ENCODE measurements at regions not wholly inside any gene's neighbourhood (a gene's known extent, or its start where the extent isn't known, plus 50 kb on each side); places are given as distances from the start of the nearest gene placed in this dataset.
"Not testable (repeated sequence)": the region's sequence is repeated elsewhere in the genome, so short reads cannot be mapped to it uniquely, and the experiment has no call there.

- no peak for DNase-seq (ENCODE audit: low read depth in 2 of 2)
These were observed 806.7 kb upstream of the PRMT6 start for GRCh38 chr1:106249810-106250209.

GRCh38 chr1:106254748-106255147 is 801.7 kb upstream of the PRMT6 start:
- no peak for DNase-seq (ENCODE audit: low read depth in 2 of 2)

GRCh38 chr1:106266786-106267185 is 789.7 kb upstream of the PRMT6 start:
- no peak for DNase-seq (ENCODE audit: low read depth in 2 of 2)

DNA sequence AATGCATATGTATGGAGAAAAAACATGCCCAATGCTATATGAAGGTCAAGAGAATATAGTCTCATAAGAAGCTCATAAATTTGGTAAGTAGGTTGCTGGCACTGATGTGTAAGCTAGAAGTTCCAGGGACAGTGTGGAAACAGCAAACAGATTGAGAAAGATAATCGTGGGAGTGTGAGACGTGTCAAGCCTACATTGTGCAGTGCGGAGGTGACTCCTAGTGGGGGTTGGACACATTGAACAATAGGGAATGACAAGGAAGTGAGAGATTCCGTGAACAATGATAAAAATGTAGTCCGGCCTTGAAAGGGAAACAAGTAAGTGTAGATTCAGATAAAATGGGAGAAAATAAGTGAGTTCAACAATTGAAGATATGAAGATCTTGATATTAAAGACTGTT is 788.4 kb upstream of the PRMT6 start:
- DNase-seq (ENCODE audit: low read depth in 2 of 2) = no peak

- DNase-seq (ENCODE audit: low read depth in 2 of 2) = peak; percentile 64 to 65
These were observed 779.6 kb upstream of the PRMT6 start for GRCh38 chr1:106276871-106277270.

GRCh38 chr1:106277786-106278185 is 778.7 kb upstream of the PRMT6 start:
- DNase-seq (ENCODE audit: low read depth in 2 of 2) = no peak

DNA sequence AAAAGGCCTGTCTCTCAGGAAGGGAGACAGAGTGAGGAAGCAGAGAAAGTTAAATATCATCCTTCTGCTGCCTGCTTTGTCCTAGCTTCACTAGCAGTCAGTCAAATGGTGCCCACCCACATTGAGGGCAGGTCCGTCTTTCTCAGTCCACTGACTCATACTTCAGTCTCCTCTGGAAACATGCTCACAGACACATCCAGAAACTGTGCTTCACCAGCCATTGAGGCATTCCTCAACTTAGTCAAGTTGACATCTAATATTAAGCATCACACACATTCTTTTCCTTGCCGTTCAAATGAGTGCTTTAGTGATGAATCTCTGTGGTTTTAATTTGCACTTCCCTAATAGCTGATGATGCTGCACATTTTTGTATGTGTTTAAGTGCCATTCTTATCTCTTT is 777.8 kb upstream of the PRMT6 start:
- DNase-seq (ENCODE audit: low read depth in 2 of 2) = peak; percentile 66 to 72

- no peak for DNase-seq (ENCODE audit: low read depth in 2 of 2)
These were observed 767.1 kb upstream of the PRMT6 start for GRCh38 chr1:106289265-106289928.

DNA sequence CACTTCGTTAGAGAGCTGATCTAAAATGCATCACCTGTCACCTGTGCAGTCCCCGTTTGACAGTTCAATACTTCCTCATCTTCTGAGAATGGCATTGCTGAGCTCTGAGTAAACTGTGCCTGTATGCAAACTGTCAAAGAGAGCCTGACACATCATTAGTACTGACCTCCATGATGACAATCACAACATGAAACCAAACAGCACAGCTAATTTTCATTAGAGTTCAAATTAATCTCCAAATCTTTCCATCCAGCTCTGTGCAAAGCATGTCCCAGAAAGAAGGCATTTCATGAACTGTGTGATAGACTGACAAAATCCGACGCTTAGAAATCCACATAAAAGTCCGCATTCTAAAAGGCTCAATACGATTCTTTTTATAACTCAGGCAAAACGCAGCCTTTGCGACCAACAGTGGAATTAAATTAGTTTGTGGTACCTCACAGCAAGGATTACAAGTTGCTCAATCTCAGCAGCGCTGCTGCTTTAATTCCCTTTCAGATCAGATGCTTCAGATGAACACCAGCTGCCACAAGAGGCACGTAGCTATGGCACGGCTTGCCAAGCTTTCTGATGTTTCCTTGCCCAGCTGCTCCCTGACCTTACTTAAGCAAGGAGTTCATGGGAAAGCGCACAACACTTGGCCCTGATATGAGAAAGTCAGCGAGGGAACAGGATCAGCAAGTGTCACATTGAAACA is 765.5 kb upstream of the PRMT6 start:
- no peak for DNase-seq (ENCODE audit: low read depth in 2 of 2)

GRCh38 chr1:106292130-106292529 is 764.3 kb upstream of the PRMT6 start:
- DNase-seq (ENCODE audit: low read depth in 2 of 2) = no peak

DNA sequence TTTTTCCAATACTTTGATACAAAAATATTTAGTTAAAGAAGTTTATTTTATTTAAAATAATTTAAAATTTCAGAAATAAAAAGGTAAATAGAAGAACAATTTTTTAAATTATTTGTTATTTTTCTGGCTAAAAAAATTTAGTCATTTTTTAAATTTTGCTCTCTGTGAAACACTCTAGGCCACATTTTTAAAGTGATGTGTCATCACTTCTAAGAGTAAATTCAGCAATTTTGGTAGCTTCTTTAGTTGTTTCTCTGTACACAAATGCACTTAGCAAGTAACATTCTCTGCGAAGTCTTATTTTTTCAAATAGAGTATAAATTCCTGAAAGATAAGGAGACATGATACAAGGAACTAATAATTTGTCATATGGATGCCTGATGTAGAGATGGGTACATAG is 760.0 kb upstream of the PRMT6 start:
- DNase-seq (ENCODE audit: low read depth in 2 of 2) = no peak

DNA sequence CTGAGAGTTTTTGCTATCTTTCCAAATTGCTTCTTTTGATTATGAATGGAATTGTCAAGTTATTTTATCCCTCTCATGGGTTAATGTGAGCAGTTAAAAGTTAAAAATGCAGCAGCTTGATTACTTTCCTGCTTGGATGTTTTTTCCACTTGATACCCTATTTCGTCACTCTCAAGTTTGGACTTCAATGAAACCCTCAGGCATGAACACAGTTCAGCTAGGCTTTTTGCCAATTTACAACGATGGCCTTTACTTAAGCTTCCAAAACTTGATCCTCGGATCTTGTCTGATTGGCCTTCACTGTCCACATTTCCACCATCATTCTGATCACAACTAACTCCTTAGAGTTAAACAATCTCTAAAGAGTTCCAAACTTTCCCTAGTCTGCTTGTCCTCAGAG is 752.4 kb upstream of the PRMT6 start:
- DNase-seq (ENCODE audit: low read depth in 2 of 2) = no peak

DNA sequence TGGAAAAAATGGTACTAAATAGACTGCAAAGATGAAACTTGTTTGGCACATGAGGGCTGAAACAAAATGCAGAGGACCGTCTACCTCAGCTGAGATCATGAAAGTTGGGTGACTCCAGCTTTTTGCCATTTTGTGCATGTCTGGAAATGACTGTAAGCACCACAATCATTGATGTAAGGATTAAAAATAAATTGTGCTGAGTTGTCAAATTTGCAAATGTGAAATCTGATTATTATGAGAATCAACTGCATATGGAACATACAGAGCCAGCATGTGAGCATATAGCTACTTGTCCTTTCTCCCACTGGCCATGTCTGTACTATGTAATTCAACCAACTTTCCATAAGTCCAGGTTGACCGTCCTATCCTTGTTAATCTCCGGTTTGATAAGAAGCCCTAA is 736.9 kb upstream of the PRMT6 start:
- no peak for DNase-seq (ENCODE audit: low read depth in 2 of 2)

DNA sequence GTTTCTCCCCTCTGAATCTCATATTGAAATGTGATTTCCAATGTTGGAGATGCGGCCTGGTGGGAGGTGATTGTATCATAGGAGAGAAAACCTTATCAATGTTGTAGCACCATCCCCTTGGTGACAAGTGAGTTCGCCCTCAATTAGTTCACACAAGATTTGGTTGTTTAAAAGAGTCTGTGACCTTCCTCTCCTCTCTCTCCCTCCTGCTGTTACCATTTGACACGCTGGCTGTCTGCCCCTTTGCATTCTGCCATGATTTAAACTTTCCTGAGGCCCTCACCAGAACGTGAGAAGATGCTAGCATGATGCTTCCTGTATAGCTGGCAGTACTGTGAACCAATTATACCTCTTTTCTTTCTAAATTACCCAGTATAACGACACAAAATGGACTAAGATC is 730.9 kb upstream of the PRMT6 start:
- DNase-seq (ENCODE audit: low read depth in 2 of 2) = no peak

DNA sequence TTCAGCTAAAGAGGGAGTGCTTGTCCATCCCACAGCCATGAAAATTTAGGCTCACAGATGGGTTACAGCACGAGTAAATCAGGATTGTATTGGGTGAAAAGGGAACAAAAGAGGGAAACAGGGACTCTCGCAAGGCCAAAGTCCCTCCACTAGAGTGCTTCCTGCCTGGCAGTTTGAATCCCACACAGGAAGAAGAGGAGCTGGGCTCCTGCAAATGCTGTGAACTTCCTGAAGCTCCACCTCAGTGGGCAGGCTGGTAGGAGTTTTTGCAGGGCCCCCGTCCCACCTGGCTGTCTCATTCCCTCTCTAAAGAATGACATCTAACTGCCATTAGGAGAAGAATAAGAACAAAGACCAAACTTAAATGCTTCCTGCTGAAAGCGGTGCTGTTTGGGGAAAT is 712.0 kb upstream of the PRMT6 start:
- no peak for DNase-seq (ENCODE audit: low read depth in 2 of 2)

DNA sequence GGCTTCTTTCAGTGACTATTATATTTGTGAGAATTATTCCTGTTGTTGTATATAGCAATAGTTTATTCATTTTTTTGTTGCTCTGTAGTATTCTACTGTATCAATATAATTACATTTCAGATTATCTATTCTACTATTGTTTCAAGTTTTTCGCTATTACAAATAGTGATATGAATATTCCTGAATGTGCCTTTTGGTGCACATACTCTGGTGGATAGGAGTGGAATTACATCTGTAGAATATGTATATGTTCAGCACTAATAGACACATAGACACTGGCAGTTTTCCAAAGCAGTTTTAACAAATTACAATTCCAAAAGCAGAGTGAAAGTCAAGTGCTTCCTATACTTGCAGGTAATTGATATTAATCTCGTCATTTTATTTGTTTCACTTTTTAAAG is 696.2 kb upstream of the PRMT6 start:
- DNase-seq (ENCODE audit: low read depth in 2 of 2) = no peak

DNA sequence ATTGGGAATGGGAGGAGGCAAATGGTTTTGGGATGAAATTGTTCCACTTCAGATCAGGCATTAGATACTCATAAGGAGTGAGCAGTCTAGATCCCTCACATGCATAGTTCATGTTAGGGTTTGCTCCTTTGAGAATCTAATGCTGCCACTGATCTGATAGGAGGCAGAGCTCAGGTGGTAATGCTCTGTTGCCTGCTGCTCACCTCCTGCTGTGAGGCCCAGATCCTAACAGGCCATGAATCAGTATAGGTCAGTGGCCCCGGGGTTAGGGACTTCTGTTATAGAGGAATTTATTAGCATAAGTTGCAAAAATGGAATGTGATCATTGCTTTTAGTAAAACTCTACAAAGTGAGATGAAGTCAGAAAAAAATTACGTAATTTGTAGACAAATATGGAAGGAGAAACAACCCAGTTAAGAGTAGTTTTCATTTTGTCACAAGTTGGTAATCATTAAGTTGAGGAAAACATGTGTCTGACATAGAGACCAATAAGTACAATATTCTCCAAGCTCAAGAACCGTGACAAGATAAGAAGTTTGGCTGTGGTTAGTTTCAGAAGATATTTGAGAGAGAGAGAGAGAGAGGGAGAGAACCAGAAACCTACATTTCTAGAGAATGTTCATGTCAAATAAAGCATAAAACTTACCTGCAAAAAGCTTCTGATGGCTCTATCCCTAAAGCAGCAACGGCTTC is 689.7 kb upstream of the PRMT6 start:
- DNase-seq (ENCODE audit: low read depth in 2 of 2) = no peak

DNA sequence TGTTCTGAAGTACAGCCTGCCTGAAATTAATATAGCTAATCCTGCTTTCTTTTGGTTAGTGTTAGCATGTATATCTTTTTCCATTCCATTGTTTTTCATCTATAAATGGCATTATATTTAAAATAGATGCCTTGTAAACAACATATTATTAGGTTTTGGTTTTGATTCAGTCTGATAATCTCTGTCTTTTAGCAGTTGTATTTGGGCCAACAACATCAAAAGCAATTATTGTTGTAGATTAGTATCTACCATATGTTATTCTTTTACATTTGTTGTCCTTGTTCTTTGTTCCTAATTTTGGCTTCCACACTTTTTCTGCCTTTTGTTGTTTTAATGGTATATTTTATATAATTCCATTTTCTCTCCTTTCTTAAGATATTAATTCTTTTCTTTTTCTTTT is 678.2 kb upstream of the PRMT6 start:
- DNase-seq (ENCODE audit: low read depth in 2 of 2) = no peak

GRCh38 chr1:106380772-106381171 is 675.7 kb upstream of the PRMT6 start:
- DNase-seq (ENCODE audit: low read depth in 2 of 2) = no peak

DNA sequence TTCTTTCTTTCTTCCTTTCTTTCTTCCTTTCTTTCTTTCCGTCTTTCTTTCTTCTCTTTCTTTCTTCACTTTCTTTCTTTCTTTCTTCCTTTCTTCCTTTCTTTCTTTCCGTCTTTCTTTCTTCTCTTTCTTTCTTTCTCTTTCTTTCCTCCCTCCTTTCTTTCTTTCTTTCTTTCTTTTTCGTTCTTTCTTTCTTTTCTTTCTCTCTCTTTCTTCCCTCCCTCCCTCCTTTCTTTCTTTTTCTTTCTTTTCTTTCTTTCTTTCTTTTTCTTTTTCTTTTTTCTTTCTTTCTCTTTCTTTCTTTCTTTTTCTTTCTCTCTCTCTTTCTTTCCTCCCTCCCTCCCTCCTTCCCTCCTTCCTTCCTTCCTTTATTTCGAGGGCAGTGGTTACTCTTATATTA is 667.3 kb upstream of the PRMT6 start:
- DNase-seq (ENCODE audit: low read depth in 2 of 2) = not testable (repeated sequence)

- no peak for DNase-seq (ENCODE audit: low read depth in 2 of 2)
These were observed 663.4 kb upstream of the PRMT6 start for GRCh38 chr1:106393046-106393445.

DNA sequence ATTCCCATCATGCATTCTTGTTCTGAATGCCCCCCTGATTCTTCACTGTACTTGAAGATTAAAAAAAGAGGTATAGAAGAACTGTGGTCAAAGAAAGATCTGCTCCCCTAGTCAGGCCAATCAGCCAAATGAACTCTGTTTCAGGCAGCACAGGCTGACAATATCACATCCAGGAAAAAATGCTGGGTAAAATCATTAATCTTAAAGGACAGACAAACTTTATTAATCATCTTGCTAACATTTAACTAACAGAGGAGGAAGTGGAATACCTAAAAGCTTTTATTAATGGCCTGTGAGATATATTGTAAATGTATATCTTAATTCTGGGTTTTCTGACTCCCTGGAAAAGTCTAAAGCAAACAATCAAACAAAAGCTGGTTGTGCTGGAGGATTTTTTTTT is 660.5 kb upstream of the PRMT6 start:
- DNase-seq (ENCODE audit: low read depth in 2 of 2) = no peak

GRCh38 chr1:106398391-106398790 is 658.1 kb upstream of the PRMT6 start:
- DNase-seq (ENCODE audit: low read depth in 2 of 2) = no peak

All from fibroblast of skin of left quadriceps (primary cell).